GM12872 (cell line): ENCODE measurements at regions not wholly inside any gene's neighbourhood (a gene's known extent, or its start where the extent isn't known, plus 50 kb on each side); places are given as distances from the start of the nearest gene placed in this dataset.

Experiments
- CTCF ChIP-seq: IDR thresholded peaks from 3 replicates; pipeline ENCODE4 v1.5.1; 2011; ENCODE audit warnings: low read depth, mild to moderate bottlenecking, low read length, moderate library complexity; ENCODE audit not compliant: insufficient read depth

GRCh38 chr4:3351997-3352396 is 59.2 kb downstream of the RGS12 start:
- TF ChIP-seq CTCF: no peak

- TF ChIP-seq CTCF: no peak
Observed at GRCh38 chr4:3352505-3352904, 59.7 kb downstream of the RGS12 start.

- no peak for TF ChIP-seq CTCF
Observed at GRCh38 chr4:3352941-3353594, 60.2 kb downstream of the RGS12 start.

GRCh38 chr4:3353752-3354454 is 61.1 kb downstream of the RGS12 start:
- no peak for TF ChIP-seq CTCF

GRCh38 chr4:3354455-3354811 is 61.6 kb downstream of the RGS12 start:
- no peak for TF ChIP-seq CTCF

GRCh38 chr4:3355266-3355748 is 62.5 kb downstream of the RGS12 start:
- TF ChIP-seq CTCF: no peak

- no peak for TF ChIP-seq CTCF
Observed at GRCh38 chr4:3358656-3359055, 65.8 kb downstream of the RGS12 start.
